ENCODE measurements at regions not wholly inside any gene's neighbourhood (a gene's known extent, or its start where the extent isn't known, plus 50 kb on each side); places are given as distances from the start of the nearest gene placed in this dataset.
"Not testable (repeated sequence)": the region's sequence is repeated elsewhere in the genome, so short reads cannot be mapped to it uniquely, and the experiment has no call there.

- DNase-seq: not testable (repeated sequence)
These were observed 50.2 kb upstream of the NEIL3 start for GRCh38 chr4:177259466-177259865.

All from activated CD4-positive, alpha-beta T cell treated with anti-CD3 and anti-CD28 coated beads for 4 hours (primary cell).